Mesothelial cell of epicardium (in vitro differentiated cells): ENCODE measurements at regions not wholly inside any gene's neighbourhood (a gene's known extent, or its start where the extent isn't known, plus 50 kb on each side); places are given as distances from the start of the nearest gene placed in this dataset.
"Not testable (repeated sequence)": the region's sequence is repeated elsewhere in the genome, so short reads cannot be mapped to it uniquely, and the experiment has no call there.

Experiments
- DNase-seq, 2 experiments: peaks; one replicate each; pipeline ENCODE4 v3.0.0; 2021; ENCODE audit warnings: low spot score in 2 of 2; ENCODE audit not compliant: unreplicated experiment in 2 of 2
- H3K27ac Mint-ChIP-seq: 2 replicates; pipeline ENCODE4 v1.8.0; 2021; ENCODE audit warnings: mixed read lengths
- H3K27me3 Mint-ChIP-seq: 2 replicates; pipeline ENCODE4 v1.8.0; 2021; ENCODE audit warnings: low read depth, mixed read lengths
- H3K36me3 Mint-ChIP-seq: 2 replicates; pipeline ENCODE4 v1.8.0; 2021; ENCODE audit warnings: mixed read lengths
- H3K4me1 Mint-ChIP-seq: 2 replicates; pipeline ENCODE4 v1.8.0; 2021; ENCODE audit warnings: mixed read lengths
- H3K4me3 Mint-ChIP-seq: 2 replicates; pipeline ENCODE4 v1.8.0; 2021; ENCODE audit warnings: mild to moderate bottlenecking, moderate library complexity, mixed read lengths
- H3K9me3 Mint-ChIP-seq: 2 replicates; pipeline ENCODE4 v1.8.0; 2021; ENCODE audit warnings: mixed read lengths
- TF ChIP-seq, protein P1 (sequence below): fragments of 200-600 bp; sonication (generic); IDR thresholded peaks from one replicate; pipeline ENCODE4 v1.5.0; 2021; ENCODE audit warnings: antibody characterized with exemption; ENCODE audit not compliant: unreplicated experiment

- no peaks in the 10 kb centered on the region for H3K36me3 Mint-ChIP-seq
- no peak overlapping the region for H3K27ac Mint-ChIP-seq
- no peak overlapping the region for H3K4me3 Mint-ChIP-seq
- TF ChIP-seq, protein P1, sequence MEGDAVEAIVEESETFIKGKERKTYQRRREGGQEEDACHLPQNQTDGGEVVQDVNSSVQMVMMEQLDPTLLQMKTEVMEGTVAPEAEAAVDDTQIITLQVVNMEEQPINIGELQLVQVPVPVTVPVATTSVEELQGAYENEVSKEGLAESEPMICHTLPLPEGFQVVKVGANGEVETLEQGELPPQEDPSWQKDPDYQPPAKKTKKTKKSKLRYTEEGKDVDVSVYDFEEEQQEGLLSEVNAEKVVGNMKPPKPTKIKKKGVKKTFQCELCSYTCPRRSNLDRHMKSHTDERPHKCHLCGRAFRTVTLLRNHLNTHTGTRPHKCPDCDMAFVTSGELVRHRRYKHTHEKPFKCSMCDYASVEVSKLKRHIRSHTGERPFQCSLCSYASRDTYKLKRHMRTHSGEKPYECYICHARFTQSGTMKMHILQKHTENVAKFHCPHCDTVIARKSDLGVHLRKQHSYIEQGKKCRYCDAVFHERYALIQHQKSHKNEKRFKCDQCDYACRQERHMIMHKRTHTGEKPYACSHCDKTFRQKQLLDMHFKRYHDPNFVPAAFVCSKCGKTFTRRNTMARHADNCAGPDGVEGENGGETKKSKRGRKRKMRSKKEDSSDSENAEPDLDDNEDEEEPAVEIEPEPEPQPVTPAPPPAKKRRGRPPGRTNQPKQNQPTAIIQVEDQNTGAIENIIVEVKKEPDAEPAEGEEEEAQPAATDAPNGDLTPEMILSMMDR, result no peak
- DNase-seq, result no peak
- H3K27me3 Mint-ChIP-seq, result peaks cover 66% of the 10 kb centered on the region
- peaks cover 4% of the 10 kb centered on the region for H3K9me3 Mint-ChIP-seq
- no peaks in the 10 kb centered on the region for H3K4me1 Mint-ChIP-seq
These were observed 242.3 kb upstream of the C16orf82 start for GRCh38 chr16:26824469-26824868.

DNA sequence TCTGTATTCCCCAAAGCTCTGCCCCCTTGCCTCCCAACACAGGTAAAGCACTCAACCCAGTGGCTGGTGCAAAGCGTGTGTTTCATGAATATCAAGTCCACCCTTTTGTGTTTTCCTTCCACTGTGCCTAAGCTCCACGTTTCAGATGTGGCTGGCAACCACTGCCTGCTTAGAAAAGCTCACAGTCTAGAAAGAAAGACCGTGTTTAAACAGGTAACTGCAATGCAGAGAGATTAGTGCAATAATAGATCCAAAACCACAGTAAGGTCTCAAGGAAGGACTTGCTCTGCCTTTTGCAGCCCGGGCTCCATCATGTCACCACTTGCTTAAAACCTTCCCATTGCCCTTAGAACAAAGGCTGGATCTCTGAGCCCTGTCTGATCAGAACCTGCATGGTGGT, 240.2 kb upstream of the C16orf82 start:
- TF ChIP-seq, protein P1, result no peak
- H3K36me3 Mint-ChIP-seq, result no peaks in the 10 kb centered on the region
- no peak overlapping the region for H3K27ac Mint-ChIP-seq
- H3K27me3 Mint-ChIP-seq, result peaks cover 64% of the 10 kb centered on the region
- H3K9me3 Mint-ChIP-seq, result peaks cover 4% of the 10 kb centered on the region
- no peak for DNase-seq
- H3K4me3 Mint-ChIP-seq, result no peak overlapping the region
- H3K4me1 Mint-ChIP-seq, result no peaks in the 10 kb centered on the region

DNA sequence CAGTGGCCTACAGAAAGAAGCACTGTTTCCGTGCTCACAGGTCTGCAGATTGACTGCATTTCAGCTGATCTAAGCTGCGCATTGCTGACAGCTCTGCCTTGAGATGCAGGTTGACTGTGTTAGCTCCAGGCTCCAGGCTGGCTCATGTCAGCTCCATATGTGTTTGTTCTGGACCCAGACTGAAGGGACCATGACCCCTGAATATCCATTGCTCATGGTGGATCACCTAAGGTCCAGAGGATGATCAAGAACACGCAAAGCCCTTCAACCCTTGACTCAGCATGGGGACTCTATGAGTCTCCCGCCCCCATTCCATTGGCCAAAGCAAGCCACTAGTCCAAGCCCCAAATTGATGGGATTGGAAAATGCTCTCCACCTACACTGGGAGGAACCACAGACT, 239.3 kb upstream of the C16orf82 start:
- Mint-ChIP-seq H3K27me3 (peaks cover 58% of the 10 kb centered on the region), H3K4me3 (no peak overlapping the region), H3K4me1 (no peaks in the 10 kb centered on the region), H3K9me3 (peaks cover 6% of the 10 kb centered on the region), H3K36me3 (no peaks in the 10 kb centered on the region), H3K27ac (no peak overlapping the region)
- DNase-seq, result no peak
- TF ChIP-seq, protein P1, result no peak

- no peak for DNase-seq
- Mint-ChIP-seq H3K9me3 (peaks cover 24% of the 10 kb centered on the region), H3K36me3 (no peaks in the 10 kb centered on the region), H3K27me3 (peaks cover 40% of the 10 kb centered on the region), H3K4me1 (no peaks in the 10 kb centered on the region), H3K4me3 (no peak overlapping the region), H3K27ac (no peak overlapping the region)
- TF ChIP-seq, protein P1, result no peak
These were observed 236.1 kb upstream of the C16orf82 start for GRCh38 chr16:26830428-26831127.

DNA sequence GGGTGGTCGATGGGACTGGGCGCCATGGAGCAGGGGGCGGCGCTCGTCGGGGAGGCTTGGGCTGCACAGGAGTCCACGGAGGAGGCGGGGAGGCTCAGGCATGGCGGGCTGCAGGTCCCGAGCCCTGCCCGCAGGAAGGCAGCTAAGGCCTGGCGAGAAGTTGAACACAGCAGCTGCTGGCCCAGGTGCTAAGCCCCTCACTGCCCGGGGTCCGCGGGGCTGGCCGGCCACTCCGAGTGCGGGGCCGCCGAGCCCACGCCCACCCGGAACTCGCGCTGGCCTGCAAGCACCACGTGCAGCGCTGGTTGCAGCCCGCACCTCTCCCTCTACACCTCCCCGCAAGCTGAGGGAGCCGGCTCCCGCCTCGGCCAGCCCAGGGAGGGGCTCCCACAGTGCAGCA, 230.6 kb upstream of the C16orf82 start:
- Mint-ChIP-seq H3K9me3 (peaks cover 28% of the 10 kb centered on the region), H3K27me3 (peaks cover 13% of the 10 kb centered on the region)
- H3K36me3 Mint-ChIP-seq, H3K27ac Mint-ChIP-seq, H3K4me1 Mint-ChIP-seq, DNase-seq, H3K4me3 Mint-ChIP-seq: not testable (repeated sequence)

DNA sequence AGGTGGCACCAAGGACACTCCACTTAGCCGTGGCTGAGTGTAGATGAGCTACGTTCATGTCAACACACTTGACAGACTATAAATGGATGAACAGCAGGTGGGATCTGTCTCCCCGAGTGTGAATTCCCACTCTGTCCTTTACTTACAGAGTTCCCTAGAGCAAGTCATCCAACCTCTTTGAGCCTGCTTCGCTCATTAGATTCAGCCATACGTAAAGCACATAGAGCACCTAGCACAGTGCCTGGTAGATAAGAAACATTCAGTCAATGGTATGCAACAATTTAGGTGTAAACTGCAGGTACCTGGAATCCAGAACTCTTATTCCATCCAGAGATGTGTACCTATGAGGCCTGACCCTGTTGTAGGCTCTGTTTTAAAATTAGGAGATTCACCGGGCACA, 227.8 kb upstream of the C16orf82 start:
- H3K9me3 Mint-ChIP-seq, result peaks cover 14% of the 10 kb centered on the region
- peaks cover 8% of the 10 kb centered on the region for H3K27me3 Mint-ChIP-seq
- TF ChIP-seq, protein P1, result no peak
- H3K36me3 Mint-ChIP-seq, result no peaks in the 10 kb centered on the region
- H3K4me3 Mint-ChIP-seq, result no peak overlapping the region
- no peaks in the 10 kb centered on the region for H3K4me1 Mint-ChIP-seq
- H3K27ac Mint-ChIP-seq, result no peak overlapping the region
- DNase-seq, result no peak
